Neural cell (in vitro differentiated cells): ENCODE measurements at regions not wholly inside any gene's neighbourhood (a gene's known extent, or its start where the extent isn't known, plus 50 kb on each side); places are given as distances from the start of the nearest gene placed in this dataset.

ENCODE experiments used
- H2AFZ ChIP-seq: fragments of 200-600, 300-800 bp; sonication (generic), shearing (Covaris generic); 2 replicates; pipeline ENCODE4 v1.6.0; 2014; ENCODE audit warnings: low read depth, mild to moderate bottlenecking, antibody characterized with exemption, low read length, moderate library complexity
- H3F3A ChIP-seq: fragments of 200-600 bp; shearing (Covaris generic); 2 replicates; pipeline ENCODE4 v1.6.1; 2016; ENCODE audit warnings: mild to moderate bottlenecking, moderate library complexity, mixed read lengths, antibody characterized with exemption, low read length; ENCODE audit not compliant: insufficient read depth, poor library complexity, severe bottlenecking
- H3K27ac ChIP-seq: fragments of 200-600, 300-800 bp; sonication (generic), shearing (Covaris generic); 2 replicates; pipeline ENCODE4 v1.5.1; 2014; ENCODE audit warnings: mild to moderate bottlenecking, low read length, moderate library complexity
- H3K27me3 ChIP-seq: fragments of 300-800, 200-600 bp; sonication (generic), shearing (Covaris generic); 2 replicates; pipeline ENCODE4 v1.6.0; 2014; ENCODE audit warnings: mild to moderate bottlenecking, low read depth, low read length, moderate library complexity; ENCODE audit not compliant: insufficient read depth
- H3K36me3 ChIP-seq: fragments of 300-800, 200-600 bp; sonication (generic), shearing (Covaris generic); 2 replicates; pipeline ENCODE4 v1.5.1; 2014; ENCODE audit warnings: mild to moderate bottlenecking, antibody characterized with exemption, low read length, moderate library complexity; ENCODE audit not compliant: insufficient read depth
- H3K4me2 ChIP-seq: fragments of 300-800, 200-600 bp; sonication (generic), shearing (Covaris generic); 2 replicates; pipeline ENCODE4 v1.6.0; 2014; ENCODE audit warnings: mild to moderate bottlenecking, low read length
- H3K4me3 ChIP-seq: fragments of 300-800, 200-600 bp; sonication (generic), shearing (Covaris generic); 2 replicates; pipeline ENCODE4 v1.5.1; 2014; ENCODE audit warnings: mild to moderate bottlenecking, low read length, moderate library complexity
- H3K79me2 ChIP-seq: fragments of 200-600 bp; shearing (Covaris generic); replicated peaks from 2 replicates; pipeline ENCODE4 v1.6.0; 2014; ENCODE audit warnings: mild to moderate bottlenecking, low read length, moderate library complexity; ENCODE audit not compliant: insufficient read depth
- H3K9ac ChIP-seq: fragments of 300-800, 200-600 bp; sonication (generic), shearing (Covaris generic); 2 replicates; pipeline ENCODE4 v1.6.1; 2016; ENCODE audit warnings: mild to moderate bottlenecking, low read length, mixed read lengths
- H3K9me2 ChIP-seq: fragments of 200-600 bp; shearing (Covaris generic); 2 replicates; pipeline ENCODE4 v1.6.1; 2016; ENCODE audit warnings: mild to moderate bottlenecking, low read length, mixed read lengths; ENCODE audit not compliant: insufficient read depth
- H3K9me3 ChIP-seq: fragments of 200-600, 300-800 bp; sonication (generic), shearing (Covaris generic); 2 replicates; pipeline ENCODE4 v1.6.1; 2016; ENCODE audit warnings: mild to moderate bottlenecking, mixed run types, low read length, moderate library complexity, mixed read lengths
- H4K20me1 ChIP-seq: fragments of 200-600 bp; shearing (Covaris generic); 2 replicates; pipeline ENCODE4 v1.6.1; 2016; ENCODE audit warnings: mild to moderate bottlenecking, mixed run types; ENCODE audit not compliant: insufficient read depth
- CTCF ChIP-seq: fragments of 450-650 bp; IDR thresholded peaks from 2 replicates; pipeline ENCODE4 v1.5.1; 2014; ENCODE audit warnings: antibody characterized with exemption, mild to moderate bottlenecking, moderate library complexity; ENCODE audit not compliant: poor library complexity, severe bottlenecking
- EP300 ChIP-seq: fragments of 450-650 bp; conservative IDR thresholded peaks from 2 replicates; pipeline ENCODE4 v1.6.1; 2014; ENCODE audit warnings: antibody characterized with exemption, mild to moderate bottlenecking, moderate library complexity; ENCODE audit not compliant: poor library complexity, severe bottlenecking
- EZH2 ChIP-seq: fragments of 200-600, 300-800 bp; shearing (Covaris generic), sonication (generic); IDR thresholded peaks from 2 replicates; pipeline ENCODE4 v1.6.1; 2014; ENCODE audit warnings: antibody characterized with exemption, low read length, borderline replicate concordance, mild to moderate bottlenecking; ENCODE audit not compliant: insufficient read depth, poor library complexity, severe bottlenecking
- MXI1 ChIP-seq: fragments of 450-650 bp; conservative IDR thresholded peaks from 2 replicates; pipeline ENCODE4 v1.6.1; 2014; ENCODE audit warnings: antibody characterized with exemption, mild to moderate bottlenecking; ENCODE audit not compliant: poor library complexity, severe bottlenecking
- POLR2AphosphoS5 ChIP-seq: IDR thresholded peaks from 2 replicates; pipeline ENCODE4 v1.6.1; 2012
- RAD21 ChIP-seq: fragments of 450-650 bp; conservative IDR thresholded peaks from 2 replicates; pipeline ENCODE4 v1.6.1; 2014; ENCODE audit warnings: antibody characterized with exemption, mild to moderate bottlenecking, moderate library complexity
- REST ChIP-seq: IDR thresholded peaks from 2 replicates; pipeline ENCODE4 v1.6.1; 2012; ENCODE audit warnings: borderline replicate concordance
- SMC3 ChIP-seq: fragments of 450-650 bp; conservative IDR thresholded peaks from 2 replicates; pipeline ENCODE4 v1.6.1; 2014; ENCODE audit warnings: antibody characterized with exemption, mild to moderate bottlenecking, moderate library complexity; ENCODE audit not compliant: poor library complexity
- TAF1 ChIP-seq: IDR thresholded peaks from 2 replicates; pipeline ENCODE4 v1.6.1; 2012; ENCODE audit warnings: low read depth
- small RNA-seq, 3 experiments: library from RNA; depleted of rRNA; stranded (forward); fragments of <200 nt; gene quantifications; one replicate each; pipeline ENCODE3, GENCODE V24; 2012

DNA sequence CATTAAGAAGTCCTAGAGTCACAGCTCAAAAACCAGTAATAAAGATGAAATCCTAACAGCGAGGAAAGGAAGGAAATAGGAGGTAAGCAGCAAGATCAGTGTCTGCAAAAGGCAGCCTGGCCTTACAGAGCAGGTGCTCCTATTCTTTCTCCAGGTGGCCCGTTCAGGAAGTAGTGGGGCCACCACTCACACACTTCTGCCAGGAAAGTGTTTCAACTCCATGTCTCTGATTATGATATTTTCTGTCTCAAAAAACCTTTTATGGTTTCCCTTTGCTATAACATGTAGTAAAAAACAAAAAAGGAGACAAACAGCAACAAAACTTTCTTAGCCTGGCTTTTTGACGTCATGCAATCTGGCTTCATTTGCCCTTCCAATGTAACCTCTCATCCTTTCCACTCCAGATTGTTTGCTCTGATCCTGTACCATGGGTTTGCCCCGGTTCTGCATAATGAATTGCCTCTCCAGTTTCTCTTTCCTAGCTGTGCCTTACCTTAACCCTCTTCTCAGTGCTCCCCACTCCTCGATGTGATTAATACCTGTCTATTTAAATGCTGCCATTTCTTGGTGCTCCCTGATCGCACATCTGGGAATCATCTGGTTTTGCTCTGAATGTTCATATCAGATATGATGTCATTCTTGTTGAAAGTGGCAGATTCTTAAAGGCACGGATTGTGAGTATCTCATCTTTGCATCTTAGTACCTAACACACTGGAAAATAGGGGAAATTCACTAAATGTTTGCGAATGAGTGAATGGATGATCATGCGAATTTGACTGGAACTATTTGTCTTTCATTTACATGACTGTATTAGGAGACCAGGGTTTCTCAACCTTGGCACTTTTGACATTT is 50.6 kb upstream of the PTPRM start:
- Histone ChIP-seq H3K4me2 (no peak overlapping the region), H2AFZ (no peak overlapping the region), H3K27me3 (no peaks in the 10 kb centered on the region)

More for the DNA sequence above, 50.6 kb upstream of the PTPRM start:
- H3K4me3 ChIP-seq: no peak overlapping the region
- no peaks in the 10 kb centered on the region for H3K9me3 ChIP-seq
- H3K79me2 ChIP-seq: no peaks in the 10 kb centered on the region
- H3K36me3 ChIP-seq: no peaks in the 10 kb centered on the region
- no peak overlapping the region for H3K27ac ChIP-seq
- H3F3A ChIP-seq: no peaks in the 10 kb centered on the region
- TF ChIP-seq RAD21 (no peak), SMC3 (no peak), POLR2AphosphoS5 (no peak), EZH2 (no peak), REST (no peak), TAF1 (no peak), MXI1 (no peak), EP300 (no peak), CTCF (no peak)
- H3K9me2 ChIP-seq: no peaks in the 10 kb centered on the region
- H4K20me1 ChIP-seq: no peaks in the 10 kb centered on the region
- H3K9ac ChIP-seq: no peak overlapping the region

Small RNA genes in the stretch of these regions (small RNA-seq; reads per million reads assigned to genes)
- 0 to 1.5 (median 0) reads per million in 3 experiments for gene RF00554
